ENCODE measurements at regions not wholly inside any gene's neighbourhood (a gene's known extent, or its start where the extent isn't known, plus 50 kb on each side); places are given as distances from the start of the nearest gene placed in this dataset.

GRCh38 chr11:91822805-91823204, 401.8 kb upstream of the FAT3 start:
- DNase-seq (ENCODE audit: extremely low read depth, low read depth) = no peak

- DNase-seq (ENCODE audit: extremely low read depth, low read depth) = no peak
Observed at GRCh38 chr11:91820709-91821108, 403.9 kb upstream of the FAT3 start.

GRCh38 chr11:91819777-91820176, 404.8 kb upstream of the FAT3 start:
- no peak for DNase-seq (ENCODE audit: extremely low read depth, low read depth)

- no peak for DNase-seq (ENCODE audit: extremely low read depth, low read depth)
Observed at GRCh38 chr11:91819195-91819594, 405.4 kb upstream of the FAT3 start.

GRCh38 chr11:91817996-91818395, 406.6 kb upstream of the FAT3 start:
- no peak for DNase-seq (ENCODE audit: extremely low read depth, low read depth)

GRCh38 chr11:91813263-91813662, 411.4 kb upstream of the FAT3 start:
- DNase-seq (ENCODE audit: extremely low read depth, low read depth) = no peak

GRCh38 chr11:91810871-91811270, 413.7 kb upstream of the FAT3 start:
- DNase-seq (ENCODE audit: extremely low read depth, low read depth) = no peak

- DNase-seq (ENCODE audit: extremely low read depth, low read depth) = no peak
Observed at GRCh38 chr11:91805293-91805692, 419.3 kb upstream of the FAT3 start.

- DNase-seq (ENCODE audit: extremely low read depth, low read depth) = no peak
Observed at GRCh38 chr11:91804042-91804441, 420.6 kb upstream of the FAT3 start.

- no peak for DNase-seq (ENCODE audit: extremely low read depth, low read depth)
Observed at GRCh38 chr11:91802475-91802874, 422.1 kb upstream of the FAT3 start.

GRCh38 chr11:91800208-91800914, 424.3 kb upstream of the FAT3 start:
- no peak for DNase-seq (ENCODE audit: extremely low read depth, low read depth)

- no peak for DNase-seq (ENCODE audit: extremely low read depth, low read depth)
Observed at GRCh38 chr11:91798240-91798639, 426.4 kb upstream of the FAT3 start.

- DNase-seq (ENCODE audit: extremely low read depth, low read depth) = no peak
Observed at GRCh38 chr11:91796999-91797398, 427.6 kb upstream of the FAT3 start.

GRCh38 chr11:91795139-91795887, 429.3 kb upstream of the FAT3 start:
- no peak for DNase-seq (ENCODE audit: extremely low read depth, low read depth)

GRCh38 chr11:91794146-91794545, 430.5 kb upstream of the FAT3 start:
- no peak for DNase-seq (ENCODE audit: extremely low read depth, low read depth)

- DNase-seq (ENCODE audit: extremely low read depth, low read depth) = no peak
Observed at GRCh38 chr11:91792779-91793262, 431.8 kb upstream of the FAT3 start.

GRCh38 chr11:91791171-91791468, 433.5 kb upstream of the FAT3 start:
- no peak for DNase-seq (ENCODE audit: extremely low read depth, low read depth)

GRCh38 chr11:91790346-91791170, 434.1 kb upstream of the FAT3 start:
- no peak for DNase-seq (ENCODE audit: extremely low read depth, low read depth)

GRCh38 chr11:91788764-91789163, 435.9 kb upstream of the FAT3 start:
- DNase-seq (ENCODE audit: extremely low read depth, low read depth) = no peak

GRCh38 chr11:91786097-91786496, 438.5 kb upstream of the FAT3 start:
- DNase-seq (ENCODE audit: extremely low read depth, low read depth) = no peak

GRCh38 chr11:91783173-91783572, 441.4 kb upstream of the FAT3 start:
- DNase-seq (ENCODE audit: extremely low read depth, low read depth) = no peak

- DNase-seq (ENCODE audit: extremely low read depth, low read depth) = no peak
Observed at GRCh38 chr11:91778758-91779157, 445.9 kb upstream of the FAT3 start.

Measured in NCI-H460 (cell line).